Smooth muscle cell (in vitro differentiated cells): ENCODE measurements at regions not wholly inside any gene's neighbourhood (a gene's known extent, or its start where the extent isn't known, plus 50 kb on each side); places are given as distances from the start of the nearest gene placed in this dataset.

Experiments used
- DNase-seq: peaks from one replicate; lab custom pipeline; 2025; ENCODE audit not compliant: unreplicated experiment; lab: John Stamatoyannopoulos, UW
- H2AFZ ChIP-seq: fragments of 200-600 bp; sonication (generic); 2 replicates; pipeline ENCODE4 v1.6.0; 2016; ENCODE audit warnings: antibody characterized with exemption, low read depth, mild to moderate bottlenecking
- H3F3A ChIP-seq: fragments of 200-600 bp; sonication (generic); 2 replicates; pipeline ENCODE4 v1.6.0; 2017; ENCODE audit warnings: antibody characterized with exemption, low read depth
- H3K27ac ChIP-seq: fragments of 200-600 bp; sonication (generic); 2 replicates; pipeline ENCODE4 v1.5.1; 2016; ENCODE audit warnings: low read depth, mild to moderate bottlenecking
- H3K27me3 ChIP-seq: fragments of 200-600 bp; sonication (generic); 2 replicates; pipeline ENCODE4 v1.6.1; 2016; ENCODE audit warnings: low read depth, mild to moderate bottlenecking
- H3K36me3 ChIP-seq: fragments of 200-600 bp; sonication (generic); 2 replicates; pipeline ENCODE4 v1.5.1; 2016; ENCODE audit warnings: low read depth
- H3K4me1 ChIP-seq: fragments of 200-600 bp; sonication (generic); 2 replicates; pipeline ENCODE4 v1.5.1; 2016; ENCODE audit warnings: low read depth
- H3K4me2 ChIP-seq: fragments of 200-600 bp; sonication (generic); 2 replicates; pipeline ENCODE4 v1.6.0; 2016; ENCODE audit warnings: mild to moderate bottlenecking
- H3K4me3 ChIP-seq: fragments of 200-600 bp; sonication (generic); 2 replicates; pipeline ENCODE4 v1.5.1; 2016; ENCODE audit warnings: mild to moderate bottlenecking
- H3K79me2 ChIP-seq: fragments of 200-600 bp; sonication (generic); 2 replicates; pipeline ENCODE4 v1.6.0; 2016; ENCODE audit warnings: low read depth, mild to moderate bottlenecking
- H3K9ac ChIP-seq: fragments of 200-600 bp; sonication (generic); 2 replicates; pipeline ENCODE4 v1.6.0; 2016; ENCODE audit warnings: low read depth
- H3K9me3 ChIP-seq: fragments of 200-600 bp; sonication (generic); replicated peaks from 2 replicates; pipeline ENCODE4 v1.5.1; 2016; ENCODE audit warnings: low read depth
- H4K20me1 ChIP-seq: fragments of 200-600 bp; sonication (generic); 2 replicates; pipeline ENCODE4 v1.6.0; 2016; ENCODE audit warnings: low read depth
- WGBS: methylation state at CpG from one replicate; pipeline ENCODE4 v1.1.7; 2016; ENCODE audit warnings: low lambda C conversion rate; 5-methylcytosine and 5-hydroxymethylcytosine counted together
- TF ChIP-seq, protein P1 (sequence below): fragments of 200-600 bp; sonication (generic); IDR thresholded peaks from 2 replicates; pipeline ENCODE4 v1.5.1; 2017; ENCODE audit warnings: borderline replicate concordance, mild to moderate bottlenecking, antibody characterized with exemption; ENCODE audit not compliant: insufficient read depth, poor library complexity, severe bottlenecking

DNA sequence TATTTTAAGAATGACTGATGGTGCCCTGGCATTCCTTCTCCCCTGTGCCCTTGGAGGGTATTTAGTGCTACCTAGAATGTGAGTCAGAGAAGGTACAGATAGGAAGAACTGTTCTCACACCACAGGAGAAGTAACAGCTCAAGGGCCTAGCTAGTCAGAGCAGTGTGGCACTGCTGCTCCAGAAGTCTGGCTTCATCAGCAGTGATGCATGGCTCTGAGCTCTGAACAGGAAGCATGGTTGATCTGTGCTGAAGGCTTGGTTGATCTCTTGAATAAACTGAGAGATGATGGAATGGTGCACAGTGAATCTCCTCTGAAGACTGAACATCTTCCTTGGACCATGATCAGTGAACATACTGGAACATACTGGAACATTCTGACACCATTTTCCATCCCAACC, 425.3 kb upstream of the SLC35B3 start:
- H3K27ac ChIP-seq: no peak overlapping the region
- H3K36me3 ChIP-seq: no peaks in the 10 kb centered on the region
- H3K79me2 ChIP-seq: no peaks in the 10 kb centered on the region
- H4K20me1 ChIP-seq: no peaks in the 10 kb centered on the region
- H3F3A ChIP-seq: no peaks in the 10 kb centered on the region
- H3K4me3 ChIP-seq: no peak overlapping the region
- DNase-seq: no peak
- H3K27me3 ChIP-seq: no peaks in the 10 kb centered on the region
- H2AFZ ChIP-seq: no peak overlapping the region
- no peak overlapping the region for H3K9ac ChIP-seq
- no peaks in the 10 kb centered on the region for H3K4me1 ChIP-seq
- H3K9me3 ChIP-seq: no peaks in the 10 kb centered on the region
- TF ChIP-seq, protein P1, sequence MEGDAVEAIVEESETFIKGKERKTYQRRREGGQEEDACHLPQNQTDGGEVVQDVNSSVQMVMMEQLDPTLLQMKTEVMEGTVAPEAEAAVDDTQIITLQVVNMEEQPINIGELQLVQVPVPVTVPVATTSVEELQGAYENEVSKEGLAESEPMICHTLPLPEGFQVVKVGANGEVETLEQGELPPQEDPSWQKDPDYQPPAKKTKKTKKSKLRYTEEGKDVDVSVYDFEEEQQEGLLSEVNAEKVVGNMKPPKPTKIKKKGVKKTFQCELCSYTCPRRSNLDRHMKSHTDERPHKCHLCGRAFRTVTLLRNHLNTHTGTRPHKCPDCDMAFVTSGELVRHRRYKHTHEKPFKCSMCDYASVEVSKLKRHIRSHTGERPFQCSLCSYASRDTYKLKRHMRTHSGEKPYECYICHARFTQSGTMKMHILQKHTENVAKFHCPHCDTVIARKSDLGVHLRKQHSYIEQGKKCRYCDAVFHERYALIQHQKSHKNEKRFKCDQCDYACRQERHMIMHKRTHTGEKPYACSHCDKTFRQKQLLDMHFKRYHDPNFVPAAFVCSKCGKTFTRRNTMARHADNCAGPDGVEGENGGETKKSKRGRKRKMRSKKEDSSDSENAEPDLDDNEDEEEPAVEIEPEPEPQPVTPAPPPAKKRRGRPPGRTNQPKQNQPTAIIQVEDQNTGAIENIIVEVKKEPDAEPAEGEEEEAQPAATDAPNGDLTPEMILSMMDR: no peak
- H3K4me2 ChIP-seq: no peak overlapping the region

DNA sequence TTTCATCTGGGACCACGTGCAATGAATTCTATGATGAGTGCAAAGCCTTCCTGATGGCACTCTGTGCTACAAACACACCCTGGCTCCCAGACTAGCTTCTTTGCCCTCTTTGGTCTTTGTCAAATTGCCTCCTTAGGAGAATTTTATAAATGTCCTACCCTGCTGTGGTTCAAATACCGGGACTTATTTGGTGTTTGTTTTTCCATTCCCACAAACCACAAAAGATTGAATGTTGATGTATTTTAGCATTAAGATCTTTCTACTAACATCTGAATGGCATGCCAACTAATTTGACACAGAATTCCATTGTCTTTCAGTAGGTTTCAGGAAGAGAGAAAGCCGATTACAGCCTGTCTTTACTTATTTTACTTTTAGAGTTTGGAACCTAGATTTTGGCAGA, 424.2 kb upstream of the SLC35B3 start:
- no peak overlapping the region for H3K4me2 ChIP-seq
- WGBS: 65% methylated on average over 3 of the region's 3 CpGs
- no peaks in the 10 kb centered on the region for H4K20me1 ChIP-seq
- TF ChIP-seq, protein P1: no peak
- DNase-seq: no peak
- H3K27ac ChIP-seq: no peak overlapping the region
- no peaks in the 10 kb centered on the region for H3K36me3 ChIP-seq
- H3K79me2 ChIP-seq: no peaks in the 10 kb centered on the region
- no peaks in the 10 kb centered on the region for H3K27me3 ChIP-seq
- no peaks in the 10 kb centered on the region for H3K4me1 ChIP-seq
- H3K4me3 ChIP-seq: no peak overlapping the region
- H3F3A ChIP-seq: no peaks in the 10 kb centered on the region
- no peak overlapping the region for H2AFZ ChIP-seq
- H3K9me3 ChIP-seq: no peaks in the 10 kb centered on the region
- H3K9ac ChIP-seq: no peak overlapping the region

DNA sequence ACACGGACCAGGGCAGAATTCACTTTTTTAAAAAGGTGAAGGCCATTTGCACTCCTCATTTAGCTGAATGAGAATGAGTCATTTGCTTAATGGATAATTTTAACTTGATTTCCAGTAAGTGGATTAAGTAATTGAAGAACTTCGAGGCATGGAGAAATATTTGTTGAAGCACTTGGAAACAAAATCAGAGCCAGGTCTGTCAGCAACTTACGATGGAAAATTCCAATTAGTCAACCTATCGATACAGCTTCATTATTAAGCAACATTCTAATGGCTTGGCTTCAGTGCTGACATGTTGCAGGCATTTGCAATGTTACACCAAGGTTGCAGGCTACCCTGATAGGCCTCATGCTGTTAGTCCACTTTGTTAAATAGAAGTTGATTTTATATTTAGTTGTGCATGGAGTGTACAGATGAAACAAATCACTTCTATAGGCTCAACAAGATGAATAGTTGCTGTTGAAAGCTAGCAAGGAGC, 423.5 kb upstream of the SLC35B3 start:
- TF ChIP-seq, protein P1: no peak
- H3K4me1 ChIP-seq: no peaks in the 10 kb centered on the region
- H3K4me3 ChIP-seq: no peak overlapping the region
- H3F3A ChIP-seq: no peaks in the 10 kb centered on the region
- H3K36me3 ChIP-seq: no peaks in the 10 kb centered on the region
- H3K9me3 ChIP-seq: no peaks in the 10 kb centered on the region
- H4K20me1 ChIP-seq: no peaks in the 10 kb centered on the region
- no peak overlapping the region for H3K4me2 ChIP-seq
- H3K27me3 ChIP-seq: no peaks in the 10 kb centered on the region
- DNase-seq: no peak
- no peak overlapping the region for H3K27ac ChIP-seq
- no peaks in the 10 kb centered on the region for H3K79me2 ChIP-seq
- WGBS: 85% methylated on average over 4 of the region's 4 CpGs
- H2AFZ ChIP-seq: no peak overlapping the region
- H3K9ac ChIP-seq: no peak overlapping the region

DNA sequence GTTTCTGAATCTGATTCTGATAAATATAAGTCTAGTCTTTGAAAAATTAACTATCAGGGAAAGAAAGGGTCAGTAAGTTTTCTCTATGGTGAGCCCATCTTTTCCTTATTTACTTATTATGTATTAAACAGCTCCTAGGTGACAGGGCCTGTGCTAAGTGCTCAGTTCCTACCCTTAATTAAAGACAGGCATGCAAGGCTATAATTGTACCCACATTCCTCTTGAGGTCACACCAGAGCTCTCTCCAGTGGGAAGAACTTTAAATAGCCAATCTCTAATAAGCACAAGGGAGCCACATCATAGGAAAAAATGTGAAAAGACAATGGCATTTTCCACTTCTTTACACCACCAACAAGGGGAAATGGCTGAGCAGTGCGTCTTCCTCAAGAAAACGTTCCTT, 421.8 kb upstream of the SLC35B3 start:
- TF ChIP-seq, protein P1: no peak
- no peaks in the 10 kb centered on the region for H3F3A ChIP-seq
- DNase-seq: no peak
- no peaks in the 10 kb centered on the region for H4K20me1 ChIP-seq
- H3K36me3 ChIP-seq: no peaks in the 10 kb centered on the region
- no peak overlapping the region for H3K4me3 ChIP-seq
- H3K4me2 ChIP-seq: no peak overlapping the region
- no peak overlapping the region for H3K27ac ChIP-seq
- no peaks in the 10 kb centered on the region for H3K79me2 ChIP-seq
- no peaks in the 10 kb centered on the region for H3K4me1 ChIP-seq
- 71% methylated on average over 2 of the region's 2 CpGs for WGBS
- H3K9ac ChIP-seq: no peak overlapping the region
- H3K9me3 ChIP-seq: no peaks in the 10 kb centered on the region
- H2AFZ ChIP-seq: no peak overlapping the region
- no peaks in the 10 kb centered on the region for H3K27me3 ChIP-seq
